ENCODE measurements at regions not wholly inside any gene's neighbourhood (a gene's known extent, or its start where the extent isn't known, plus 50 kb on each side); places are given as distances from the start of the nearest gene placed in this dataset.

DNA sequence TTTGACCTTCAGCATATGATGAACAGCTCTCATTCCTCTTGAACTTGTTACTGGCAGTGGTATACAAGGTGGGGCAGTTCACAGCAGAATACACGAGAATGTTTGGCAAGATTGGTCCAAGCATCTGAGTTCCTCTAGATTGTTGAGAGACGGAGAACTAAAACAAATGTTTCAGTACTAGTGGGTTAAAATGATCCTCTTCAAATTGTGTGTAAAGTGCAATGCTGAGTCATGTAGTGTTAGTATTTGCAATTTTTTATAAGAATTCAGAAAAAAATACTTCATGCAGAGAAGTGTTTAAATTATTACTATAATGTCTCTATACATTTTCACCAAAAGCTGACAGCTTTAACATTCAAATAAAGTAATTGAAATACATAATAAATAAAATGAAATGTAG, 879.8 kb downstream of the TFAP2A start:
- intact Hi-C loops (cut with DNase I): loop anchor here in 1 of 2 donors (5.0 kb wide), 1 partner anchor 897 kb away; no protein-coding TSS in a partner anchor
- Histone ChIP-seq H3K36me3 (replicated peaks in 1 of 2) (no peaks in the 10 kb centered on the region), H3K27me3 (no peaks in the 10 kb centered on the region), H3K4me3 (no peak overlapping the region), H3K27ac (no peak overlapping the region), H3K9me3 (replicated peaks in 1 of 3) (no peaks in the 10 kb centered on the region), H3K4me1 (replicated peaks in 1 of 2) (no peaks in the 10 kb centered on the region)
- WGBS, 4 donors: 67 to 70% (median 68%) methylated on average over 2 of the region's 2 CpGs
- TF ChIP-seq, protein P1, sequence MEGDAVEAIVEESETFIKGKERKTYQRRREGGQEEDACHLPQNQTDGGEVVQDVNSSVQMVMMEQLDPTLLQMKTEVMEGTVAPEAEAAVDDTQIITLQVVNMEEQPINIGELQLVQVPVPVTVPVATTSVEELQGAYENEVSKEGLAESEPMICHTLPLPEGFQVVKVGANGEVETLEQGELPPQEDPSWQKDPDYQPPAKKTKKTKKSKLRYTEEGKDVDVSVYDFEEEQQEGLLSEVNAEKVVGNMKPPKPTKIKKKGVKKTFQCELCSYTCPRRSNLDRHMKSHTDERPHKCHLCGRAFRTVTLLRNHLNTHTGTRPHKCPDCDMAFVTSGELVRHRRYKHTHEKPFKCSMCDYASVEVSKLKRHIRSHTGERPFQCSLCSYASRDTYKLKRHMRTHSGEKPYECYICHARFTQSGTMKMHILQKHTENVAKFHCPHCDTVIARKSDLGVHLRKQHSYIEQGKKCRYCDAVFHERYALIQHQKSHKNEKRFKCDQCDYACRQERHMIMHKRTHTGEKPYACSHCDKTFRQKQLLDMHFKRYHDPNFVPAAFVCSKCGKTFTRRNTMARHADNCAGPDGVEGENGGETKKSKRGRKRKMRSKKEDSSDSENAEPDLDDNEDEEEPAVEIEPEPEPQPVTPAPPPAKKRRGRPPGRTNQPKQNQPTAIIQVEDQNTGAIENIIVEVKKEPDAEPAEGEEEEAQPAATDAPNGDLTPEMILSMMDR (IDR thresholded peaks at IDR 0.05): no peak
- no peak for TF ChIP-seq POLR2A (IDR thresholded peaks at IDR 0.05)
- DNase-seq: no peak

DNA sequence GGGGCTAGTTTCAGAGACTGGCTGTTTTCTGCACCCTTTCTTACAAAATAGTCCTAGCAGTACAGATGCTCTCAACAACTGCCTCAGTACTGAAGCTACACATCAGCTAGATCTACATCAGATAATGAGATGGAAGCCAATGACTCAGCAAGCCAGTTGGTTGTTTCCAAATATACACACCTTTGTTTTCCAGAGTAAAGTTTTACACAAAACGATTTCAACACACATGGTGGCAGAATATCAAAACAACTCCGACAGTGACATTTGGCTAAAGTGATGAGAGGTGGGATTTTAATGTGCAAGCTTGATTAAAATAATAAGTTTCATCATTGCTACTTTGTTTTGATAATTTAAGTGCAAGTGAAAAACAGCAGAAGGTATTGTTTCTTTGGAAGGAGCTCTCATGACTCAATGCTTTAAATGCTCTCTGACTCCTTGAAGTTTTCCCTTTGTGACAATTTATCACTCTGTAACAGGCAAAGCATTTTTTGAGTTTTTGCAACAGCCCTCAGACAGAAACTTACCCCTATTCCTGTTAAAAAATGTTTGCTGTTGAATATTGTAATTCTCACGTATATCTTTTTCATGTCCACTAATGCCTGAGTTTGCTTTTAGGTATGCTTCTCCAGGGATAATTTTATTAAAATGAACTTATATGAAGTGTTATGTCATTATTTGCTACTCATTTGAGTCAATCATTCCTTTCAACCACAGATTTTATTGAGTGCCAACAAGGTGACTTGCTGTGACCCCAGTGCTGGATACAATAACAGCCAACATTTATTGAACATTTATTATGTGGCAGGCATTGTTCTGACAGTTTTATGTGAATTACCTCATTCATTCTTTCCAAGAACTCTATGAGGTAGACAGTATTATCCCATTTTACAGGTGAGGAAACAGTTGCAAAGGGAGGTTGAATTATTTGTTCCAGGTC, 882.0 kb downstream of the TFAP2A start:
- Histone ChIP-seq H3K36me3 (replicated peaks in 1 of 2) (no peaks in the 10 kb centered on the region), H3K27me3 (no peaks in the 10 kb centered on the region), H3K4me1 (replicated peaks in 1 of 2) (no peaks in the 10 kb centered on the region), H3K4me3 (no peak overlapping the region), H3K9me3 (replicated peaks in 1 of 3) (peaks cover 0 to 7% (median 0%) of the 10 kb centered on the region in 3 donors), H3K27ac (no peak overlapping the region)
- no peak for DNase-seq
- no peak for TF ChIP-seq POLR2A (IDR thresholded peaks at IDR 0.05)
- TF ChIP-seq, protein P1 (IDR thresholded peaks at IDR 0.05): no peak
- 76 to 86% (median 80%) methylated on average over 3 of the region's 3 CpGs for WGBS, 4 donors
- intact Hi-C loops (cut with DNase I): no loop called here

DNA sequence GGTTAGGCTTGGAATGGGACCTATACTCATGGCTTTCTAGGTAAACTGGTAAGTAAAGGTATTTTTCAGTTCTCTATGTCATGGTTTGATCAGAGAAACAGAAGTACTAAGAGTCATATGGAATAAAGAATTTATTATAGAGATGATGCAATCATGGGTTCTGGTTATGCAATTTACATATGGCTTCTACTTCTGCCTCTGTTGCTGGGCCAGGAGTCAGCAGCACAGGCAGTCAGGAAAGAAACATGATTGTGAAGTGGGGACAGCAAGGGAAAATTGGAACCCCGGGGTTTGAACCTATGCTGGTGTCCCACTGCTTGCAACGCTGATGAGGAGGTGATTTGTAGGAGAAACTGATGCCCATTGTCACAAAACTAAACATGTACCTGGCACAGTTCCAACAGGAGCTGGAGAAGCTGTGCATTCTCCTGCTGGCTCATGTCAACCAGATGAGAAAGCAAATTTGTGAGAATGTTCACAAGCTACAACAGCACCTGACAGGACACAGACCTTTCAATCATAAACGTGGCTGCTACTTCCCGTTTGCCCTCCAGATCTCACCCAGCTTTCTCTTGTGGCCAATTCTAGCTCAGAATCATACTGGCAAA, 887.1 kb downstream of the TFAP2A start:
- H3K9me3 ChIP-seq (replicated peaks in 1 of 3): peaks cover 0 to 7% (median 0%) of the 10 kb centered on the region in 3 donors
- no peak overlapping the region for H3K27ac ChIP-seq
- no peaks in the 10 kb centered on the region for H3K4me1 ChIP-seq (replicated peaks in 1 of 2)
- 38 to 56% (median 44%) methylated on average over 4 of the region's 4 CpGs for WGBS, 4 donors
- no peaks in the 10 kb centered on the region for H3K36me3 ChIP-seq (replicated peaks in 1 of 2)
- DNase-seq: no peak
- H3K4me3 ChIP-seq: no peak overlapping the region
- no peak for TF ChIP-seq POLR2A (IDR thresholded peaks at IDR 0.05)
- TF ChIP-seq, protein P1 (IDR thresholded peaks at IDR 0.05): no peak
- no peaks in the 10 kb centered on the region for H3K27me3 ChIP-seq
- intact Hi-C loops (cut with DNase I): no loop called here

DNA sequence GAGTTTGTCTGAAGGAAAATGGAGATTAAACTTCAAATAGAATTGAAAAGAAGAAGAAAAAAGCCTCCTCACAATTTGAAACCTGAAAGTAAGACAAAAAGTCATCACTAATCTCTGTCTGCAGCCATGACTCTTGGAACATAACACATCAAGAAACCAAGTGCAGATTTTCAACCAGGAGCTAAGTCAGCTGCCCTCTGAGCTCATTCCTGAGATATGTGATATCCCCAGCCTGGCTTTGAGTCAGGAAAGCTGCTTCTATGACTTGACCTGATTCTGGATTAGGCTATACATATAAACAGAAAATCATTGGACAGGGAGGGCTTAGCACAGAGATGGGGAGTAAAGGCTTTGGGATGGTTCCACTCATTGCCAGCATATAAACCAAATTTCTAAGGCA, 891.4 kb downstream of the TFAP2A start:
- Histone ChIP-seq H3K4me1 (replicated peaks in 1 of 2) (no peaks in the 10 kb centered on the region), H3K9me3 (replicated peaks in 1 of 3) (no peaks in the 10 kb centered on the region), H3K36me3 (replicated peaks in 1 of 2) (no peaks in the 10 kb centered on the region), H3K27ac (no peak overlapping the region), H3K27me3 (no peaks in the 10 kb centered on the region), H3K4me3 (no peak overlapping the region)
- intact Hi-C loops (cut with DNase I): no loop called here
- DNase-seq: no peak
- TF ChIP-seq POLR2A (IDR thresholded peaks at IDR 0.05): no peak
- TF ChIP-seq, protein P1 (IDR thresholded peaks at IDR 0.05): no peak
